Loucy (cell line): ENCODE measurements at regions not wholly inside any gene's neighbourhood (a gene's known extent, or its start where the extent isn't known, plus 50 kb on each side); places are given as distances from the start of the nearest gene placed in this dataset.
A peak's percentile ranks its signal among the peaks of the same experiment; 100 is the strongest.

Experiments used
- H2AFZ ChIP-seq: fragments of 200-600 bp; sonication (generic); 2 replicates; pipeline ENCODE4 v1.6.0; 2016; ENCODE audit warnings: antibody characterized with exemption, mild to moderate bottlenecking, low read length, moderate library complexity
- H3F3A ChIP-seq: fragments of 200-600 bp; 2 replicates; pipeline ENCODE4 v1.6.0; 2016; ENCODE audit warnings: antibody characterized with exemption, low read depth, mild to moderate bottlenecking
- H3K27me3 ChIP-seq: fragments of 200-600 bp; sonication (generic); 2 replicates; pipeline ENCODE4 v1.6.1; 2014; ENCODE audit warnings: low read length, mild to moderate bottlenecking; ENCODE audit not compliant: insufficient read depth, poor library complexity, severe bottlenecking
- H3K36me3 ChIP-seq: fragments of 200-600 bp; sonication (generic); 2 replicates; pipeline ENCODE4 v1.6.1; 2016; ENCODE audit warnings: low read length; ENCODE audit not compliant: insufficient read depth
- H3K4me1 ChIP-seq: fragments of 200-600 bp; sonication (generic); 2 replicates; pipeline ENCODE4 v1.5.1; 2014; ENCODE audit warnings: low read length, mild to moderate bottlenecking; ENCODE audit not compliant: insufficient read depth, poor library complexity, severe bottlenecking
- H3K4me2 ChIP-seq: fragments of 200-600 bp; sonication (generic); 2 replicates; pipeline ENCODE4 v1.6.0; 2014; ENCODE audit warnings: antibody characterized with exemption, low read length, low read depth, mild to moderate bottlenecking; ENCODE audit not compliant: poor library complexity, severe bottlenecking
- H3K4me3 ChIP-seq: fragments of 200-600 bp; sonication (generic); 2 replicates; pipeline ENCODE4 v1.5.1; 2014; ENCODE audit warnings: low read length, mild to moderate bottlenecking, mixed read lengths; ENCODE audit not compliant: poor library complexity, severe bottlenecking
- H3K79me2 ChIP-seq: fragments of 200-600 bp; sonication (generic); 2 replicates; pipeline ENCODE4 v1.6.1; 2014; ENCODE audit warnings: low read length; ENCODE audit not compliant: insufficient read depth
- H3K9ac ChIP-seq: fragments of 200-600 bp; sonication (generic); 2 replicates; pipeline ENCODE4 v1.6.0; 2014; ENCODE audit warnings: mild to moderate bottlenecking, low read depth, low read length, moderate library complexity; ENCODE audit not compliant: poor library complexity, severe bottlenecking
- H3K9me2 ChIP-seq: fragments of 200-600 bp; sonication (generic); replicated peaks from 2 replicates; pipeline ENCODE4 v1.6.1; 2016; ENCODE audit warnings: low read depth, low read length, mixed read lengths
- H3K9me3 ChIP-seq: fragments of 200-600 bp; sonication (generic); 2 replicates; pipeline ENCODE4 v1.6.1; 2014; ENCODE audit warnings: mild to moderate bottlenecking, antibody characterized with exemption, low read length, low read depth; ENCODE audit not compliant: insufficient read depth
- H4K20me1 ChIP-seq: fragments of 200-600 bp; sonication (generic); 2 replicates; pipeline ENCODE4 v1.6.0; 2014; ENCODE audit warnings: antibody characterized with exemption, low read length, mild to moderate bottlenecking; ENCODE audit not compliant: insufficient read depth, poor library complexity, severe bottlenecking
- EZH2phosphoT487 ChIP-seq: fragments of 200-600 bp; IDR thresholded peaks from 2 replicates; pipeline ENCODE4 v1.6.1; 2018; ENCODE audit warnings: antibody characterized with exemption, mild to moderate bottlenecking, moderate library complexity, borderline replicate concordance
- TF ChIP-seq, protein P1 (sequence below): fragments of 200-600 bp; sonication (generic); conservative IDR thresholded peaks from 2 replicates; pipeline ENCODE4 v1.5.1; 2014; ENCODE audit warnings: mild to moderate bottlenecking, antibody characterized with exemption, low read length

DNA sequence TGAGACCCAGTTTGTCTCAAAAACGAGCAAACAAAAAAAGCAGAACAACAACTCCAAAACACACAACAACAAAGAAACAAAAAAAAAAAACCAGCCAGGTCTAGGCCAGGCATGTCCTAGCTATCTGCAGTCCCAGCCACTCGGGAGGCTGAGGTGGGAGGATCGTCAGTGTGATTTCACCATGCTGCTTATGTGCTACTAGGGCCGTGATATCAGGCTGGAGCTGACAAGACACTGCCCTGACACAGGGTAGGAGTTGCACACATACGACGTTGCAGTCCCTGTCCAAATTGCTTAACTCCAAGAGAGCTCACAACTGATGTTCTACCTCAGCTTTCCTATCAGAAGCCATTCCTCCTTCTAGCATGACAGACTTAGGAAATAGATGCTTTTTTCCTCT is 204.9 kb downstream of the AASDH start:
- TF ChIP-seq EZH2phosphoT487 = no peak
- TF ChIP-seq, protein P1, sequence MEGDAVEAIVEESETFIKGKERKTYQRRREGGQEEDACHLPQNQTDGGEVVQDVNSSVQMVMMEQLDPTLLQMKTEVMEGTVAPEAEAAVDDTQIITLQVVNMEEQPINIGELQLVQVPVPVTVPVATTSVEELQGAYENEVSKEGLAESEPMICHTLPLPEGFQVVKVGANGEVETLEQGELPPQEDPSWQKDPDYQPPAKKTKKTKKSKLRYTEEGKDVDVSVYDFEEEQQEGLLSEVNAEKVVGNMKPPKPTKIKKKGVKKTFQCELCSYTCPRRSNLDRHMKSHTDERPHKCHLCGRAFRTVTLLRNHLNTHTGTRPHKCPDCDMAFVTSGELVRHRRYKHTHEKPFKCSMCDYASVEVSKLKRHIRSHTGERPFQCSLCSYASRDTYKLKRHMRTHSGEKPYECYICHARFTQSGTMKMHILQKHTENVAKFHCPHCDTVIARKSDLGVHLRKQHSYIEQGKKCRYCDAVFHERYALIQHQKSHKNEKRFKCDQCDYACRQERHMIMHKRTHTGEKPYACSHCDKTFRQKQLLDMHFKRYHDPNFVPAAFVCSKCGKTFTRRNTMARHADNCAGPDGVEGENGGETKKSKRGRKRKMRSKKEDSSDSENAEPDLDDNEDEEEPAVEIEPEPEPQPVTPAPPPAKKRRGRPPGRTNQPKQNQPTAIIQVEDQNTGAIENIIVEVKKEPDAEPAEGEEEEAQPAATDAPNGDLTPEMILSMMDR = no peak
- Histone ChIP-seq H3K36me3 (no peaks in the 10 kb centered on the region), H3K4me1 (no peaks in the 10 kb centered on the region), H4K20me1 (no peaks in the 10 kb centered on the region), H3K27me3 (no peaks in the 10 kb centered on the region), H3K9me3 (no peaks in the 10 kb centered on the region), H3F3A (no peaks in the 10 kb centered on the region), H3K9ac (no peak overlapping the region), H2AFZ (no peak overlapping the region), H3K79me2 (no peaks in the 10 kb centered on the region), H3K9me2 (no peaks in the 10 kb centered on the region), H3K4me3 (no peak overlapping the region), H3K4me2 (no peak overlapping the region)

DNA sequence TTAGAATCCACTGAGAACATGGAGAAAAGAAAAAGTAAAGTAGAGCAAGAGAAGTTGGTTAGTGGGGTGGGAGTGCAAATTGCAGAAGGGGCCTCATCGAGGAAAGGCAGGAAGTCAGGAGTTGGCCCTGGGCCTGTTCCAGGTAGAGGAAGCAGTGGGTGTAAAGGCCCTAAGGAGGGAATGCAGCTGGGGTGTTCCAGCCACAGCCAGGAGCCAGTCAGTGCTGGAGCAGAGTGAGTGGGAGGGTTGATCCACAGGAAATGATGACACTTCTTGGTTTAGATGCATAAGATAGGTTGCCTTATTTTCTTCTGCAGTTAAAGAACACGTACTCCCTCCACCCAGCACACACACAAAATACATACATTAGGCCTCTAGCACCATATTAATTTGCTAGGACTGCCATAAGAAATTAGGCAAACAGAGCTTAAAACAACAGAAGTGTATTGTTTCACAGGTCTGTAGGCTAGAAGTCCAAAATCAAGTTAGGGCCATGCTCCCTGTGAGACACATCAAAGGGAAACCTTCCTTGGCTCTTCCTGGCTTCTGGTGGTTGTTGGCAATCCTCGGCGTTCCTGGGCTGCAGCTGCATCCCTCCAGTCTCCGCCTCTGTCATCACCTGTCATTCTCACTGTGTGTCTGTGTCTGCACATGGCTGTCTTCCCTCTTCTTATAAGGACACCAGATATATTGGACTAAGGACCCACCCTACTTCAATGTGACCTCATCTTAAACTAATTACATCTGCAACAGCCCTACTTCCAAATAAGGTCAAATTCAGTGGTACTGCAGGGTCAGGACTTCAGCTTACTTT is 205.9 kb downstream of the AASDH start:
- no peaks in the 10 kb centered on the region for H3K9me2 ChIP-seq
- H3K4me1 ChIP-seq = no peaks in the 10 kb centered on the region
- no peaks in the 10 kb centered on the region for H3F3A ChIP-seq
- no peak overlapping the region for H3K9ac ChIP-seq
- no peaks in the 10 kb centered on the region for H4K20me1 ChIP-seq
- TF ChIP-seq EZH2phosphoT487 = no peak
- TF ChIP-seq, protein P1 = no peak
- no peaks in the 10 kb centered on the region for H3K27me3 ChIP-seq
- H3K36me3 ChIP-seq = no peaks in the 10 kb centered on the region
- 0 out of 2 replicates have a peak, but pooled peaks cover 3% of the 10 kb centered on the region for H3K9me3 ChIP-seq
- H2AFZ ChIP-seq = 0 out of 2 replicates have a peak overlapping the region, but pooled peaks have one; percentile 33
- no peaks in the 10 kb centered on the region for H3K79me2 ChIP-seq
- H3K4me3 ChIP-seq = no peak overlapping the region
- H3K4me2 ChIP-seq = no peak overlapping the region

DNA sequence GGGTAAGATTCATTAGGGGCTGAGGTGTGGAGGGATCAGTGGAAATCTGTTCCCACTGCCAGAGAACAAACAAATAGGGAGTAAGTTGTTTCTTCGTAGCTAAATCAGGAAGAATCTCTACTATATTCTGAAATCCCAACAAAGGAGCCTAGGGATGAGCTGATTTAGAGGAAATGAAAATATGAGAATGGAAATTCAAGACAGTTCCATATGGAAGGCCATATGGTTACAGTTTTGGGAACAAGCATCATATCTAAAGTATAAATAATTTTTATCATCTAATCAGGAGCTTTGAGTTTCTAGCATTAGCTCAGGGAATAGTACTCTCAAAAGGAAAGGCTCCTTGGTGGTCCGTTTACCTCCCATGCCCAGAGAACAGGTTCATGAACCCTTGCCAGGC is 218.2 kb downstream of the AASDH start:
- no peak overlapping the region for H3K4me2 ChIP-seq
- H3K4me1 ChIP-seq = no peaks in the 10 kb centered on the region
- no peaks in the 10 kb centered on the region for H4K20me1 ChIP-seq
- TF ChIP-seq, protein P1 = no peak
- no peak for TF ChIP-seq EZH2phosphoT487
- no peaks in the 10 kb centered on the region for H3K79me2 ChIP-seq
- H2AFZ ChIP-seq = no peak overlapping the region
- H3K4me3 ChIP-seq = no peak overlapping the region
- no peak overlapping the region for H3K9ac ChIP-seq
- no peaks in the 10 kb centered on the region for H3K9me3 ChIP-seq
- H3K9me2 ChIP-seq = no peaks in the 10 kb centered on the region
- H3F3A ChIP-seq = no peaks in the 10 kb centered on the region
- H3K36me3 ChIP-seq = no peaks in the 10 kb centered on the region
- no peaks in the 10 kb centered on the region for H3K27me3 ChIP-seq
